ENCODE measurements at regions not wholly inside any gene's neighbourhood (a gene's known extent, or its start where the extent isn't known, plus 50 kb on each side); places are given as distances from the start of the nearest gene placed in this dataset.

DNA sequence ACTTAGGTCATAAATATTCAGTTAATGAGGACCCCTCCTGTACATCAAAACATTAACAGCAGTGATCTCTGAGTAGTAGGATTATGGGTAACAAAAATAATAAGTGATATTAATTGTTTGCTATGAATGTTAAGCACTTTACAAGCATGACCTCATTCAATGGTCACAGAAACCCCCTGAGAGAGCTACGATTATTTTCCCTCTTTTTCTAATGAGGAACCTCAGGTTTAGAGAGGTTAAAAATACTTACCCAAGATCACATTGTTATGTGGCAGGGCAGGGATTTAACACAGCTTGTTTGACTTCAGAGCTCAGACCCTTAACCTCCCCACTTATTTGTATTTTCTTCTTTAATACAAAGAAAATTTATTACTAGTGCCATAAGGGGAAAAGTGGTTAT lies 228.2 kb downstream of the TBL1XR1 start:
- ChIA-PET CTCF (no interaction called here), POLR2A (no interaction called here)
- TF ChIP-seq, protein P1, sequence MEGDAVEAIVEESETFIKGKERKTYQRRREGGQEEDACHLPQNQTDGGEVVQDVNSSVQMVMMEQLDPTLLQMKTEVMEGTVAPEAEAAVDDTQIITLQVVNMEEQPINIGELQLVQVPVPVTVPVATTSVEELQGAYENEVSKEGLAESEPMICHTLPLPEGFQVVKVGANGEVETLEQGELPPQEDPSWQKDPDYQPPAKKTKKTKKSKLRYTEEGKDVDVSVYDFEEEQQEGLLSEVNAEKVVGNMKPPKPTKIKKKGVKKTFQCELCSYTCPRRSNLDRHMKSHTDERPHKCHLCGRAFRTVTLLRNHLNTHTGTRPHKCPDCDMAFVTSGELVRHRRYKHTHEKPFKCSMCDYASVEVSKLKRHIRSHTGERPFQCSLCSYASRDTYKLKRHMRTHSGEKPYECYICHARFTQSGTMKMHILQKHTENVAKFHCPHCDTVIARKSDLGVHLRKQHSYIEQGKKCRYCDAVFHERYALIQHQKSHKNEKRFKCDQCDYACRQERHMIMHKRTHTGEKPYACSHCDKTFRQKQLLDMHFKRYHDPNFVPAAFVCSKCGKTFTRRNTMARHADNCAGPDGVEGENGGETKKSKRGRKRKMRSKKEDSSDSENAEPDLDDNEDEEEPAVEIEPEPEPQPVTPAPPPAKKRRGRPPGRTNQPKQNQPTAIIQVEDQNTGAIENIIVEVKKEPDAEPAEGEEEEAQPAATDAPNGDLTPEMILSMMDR (IDR thresholded peaks at IDR 0.05; ENCODE audit: insufficient read depth, low read length, missing control alignments) = no peak
- no peak overlapping the region for H3K4me3 ChIP-seq (ENCODE audit: low read depth, low read length)
- no peak for DNase-seq (ENCODE audit: low read depth, low spot score)

DNA sequence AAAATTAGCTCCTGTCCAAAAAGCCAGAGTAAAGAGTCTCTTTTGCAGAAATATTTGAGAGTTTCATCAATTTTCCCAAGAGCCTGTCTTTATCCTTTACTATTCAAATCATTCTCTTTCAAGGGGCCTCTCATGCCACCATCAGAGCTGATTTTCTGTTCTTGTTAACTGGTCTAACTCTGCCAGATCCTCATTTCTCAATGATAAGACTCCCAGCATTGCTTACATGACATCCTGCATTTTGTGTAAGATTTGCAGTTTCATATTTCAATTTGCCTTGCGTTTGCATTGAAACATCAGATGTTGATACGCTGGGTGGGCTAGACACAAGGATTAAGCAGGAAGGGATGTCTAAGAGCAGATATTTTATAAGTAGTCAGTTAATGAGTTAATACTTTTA lies 228.7 kb downstream of the TBL1XR1 start:
- TF ChIP-seq, protein P1 (IDR thresholded peaks at IDR 0.05; ENCODE audit: insufficient read depth, low read length, missing control alignments) = no peak
- ChIA-PET POLR2A (no interaction called here), CTCF (no interaction called here)
- no peak for DNase-seq (ENCODE audit: low read depth, low spot score)
- no peak overlapping the region for H3K4me3 ChIP-seq (ENCODE audit: low read depth, low read length)

DNA sequence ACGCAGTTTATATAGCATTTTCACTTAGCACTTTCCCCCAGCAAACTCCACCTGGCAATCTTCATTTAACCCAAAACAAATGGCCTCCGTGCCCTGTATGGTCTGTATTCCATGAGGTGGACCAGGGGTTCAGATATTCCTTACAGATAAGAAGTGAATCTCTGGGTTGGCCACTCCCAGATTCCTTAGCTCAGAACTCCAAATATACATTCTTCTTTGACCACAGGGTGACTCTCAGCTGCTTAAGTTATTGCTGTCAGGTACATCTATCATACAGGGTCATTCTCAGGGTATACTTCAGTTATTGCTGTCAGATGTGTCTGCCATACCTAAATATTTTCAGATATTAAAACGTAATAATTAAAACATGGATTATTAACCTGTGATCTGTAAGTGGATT lies 229.8 kb downstream of the TBL1XR1 start:
- CTCF ChIA-PET = interaction anchor here (0.9 to 1.6 kb wide), 2 partner anchors 15 to 411 kb away, joined by 3 read pairs; no protein-coding TSS in a partner anchor
- DNase-seq (ENCODE audit: low read depth, low spot score) = no peak
- TF ChIP-seq, protein P1 (IDR thresholded peaks at IDR 0.05; ENCODE audit: insufficient read depth, low read length, missing control alignments) = no peak
- no peak overlapping the region for H3K4me3 ChIP-seq (ENCODE audit: low read depth, low read length)
- POLR2A ChIA-PET = interaction anchor here (0.8 kb wide), 1 partner anchor 14 kb away, joined by 3 read pairs; no protein-coding TSS in a partner anchor

DNA sequence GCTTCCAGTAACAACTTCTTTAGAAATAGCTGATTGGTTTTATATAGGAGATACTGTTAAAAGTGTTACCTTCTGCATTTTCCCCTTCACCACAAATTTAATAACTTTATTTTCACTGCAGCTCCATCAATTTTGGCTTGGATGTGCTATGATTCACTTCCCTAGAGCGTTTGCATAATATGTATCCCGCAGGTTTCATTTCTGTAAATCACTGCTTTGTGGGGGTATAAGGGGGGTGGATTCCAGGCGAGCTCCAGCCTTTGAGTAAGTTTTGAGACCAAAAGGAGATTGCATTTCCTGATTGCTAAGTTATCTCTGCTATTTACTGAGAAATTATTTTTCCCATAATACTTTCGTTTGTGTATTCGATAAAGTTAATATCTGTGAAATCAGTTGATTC lies 232.6 kb downstream of the TBL1XR1 start:
- H3K4me3 ChIP-seq (ENCODE audit: low read depth, low read length) = no peak overlapping the region
- ChIA-PET POLR2A (interaction anchor here (0.6 kb wide), 1 partner anchor 643 kb away, joined by 3 read pairs; no protein-coding TSS in a partner anchor), CTCF (no interaction called here)
- no peak for DNase-seq (ENCODE audit: low read depth, low spot score)
- TF ChIP-seq, protein P1 (IDR thresholded peaks at IDR 0.05; ENCODE audit: insufficient read depth, low read length, missing control alignments) = no peak

DNA sequence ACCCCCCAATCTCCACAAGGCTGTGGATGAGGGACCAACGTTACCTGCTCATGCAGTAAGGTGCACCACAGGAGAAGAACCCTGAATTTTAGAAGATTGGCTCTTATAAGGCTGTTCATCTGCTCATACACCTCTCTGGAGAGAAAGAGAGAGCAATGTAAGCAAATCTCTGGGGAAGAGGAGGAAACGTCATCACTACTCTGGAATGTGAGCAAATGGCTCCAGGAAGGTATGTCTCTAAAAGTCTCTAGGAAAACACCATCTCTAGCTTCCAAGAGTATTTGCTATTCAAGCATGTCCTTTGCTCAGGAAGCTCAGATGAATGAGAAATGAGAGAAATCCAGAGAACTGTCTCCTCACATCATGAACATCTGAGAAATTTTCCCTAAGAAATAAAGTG lies 235.4 kb downstream of the TBL1XR1 start:
- DNase-seq (ENCODE audit: low read depth, low spot score) = no peak
- no peak overlapping the region for H3K4me3 ChIP-seq (ENCODE audit: low read depth, low read length)
- TF ChIP-seq, protein P1 (IDR thresholded peaks at IDR 0.05; ENCODE audit: insufficient read depth, low read length, missing control alignments) = no peak
- ChIA-PET CTCF (interaction anchor here (1.4 kb wide), 1 partner anchor 23 kb away, joined by 4 read pairs; no protein-coding TSS in a partner anchor), POLR2A (interaction anchor here (0.6 kb wide), 1 partner anchor 1421 kb away, joined by 3 read pairs; no protein-coding TSS in a partner anchor)

DNA sequence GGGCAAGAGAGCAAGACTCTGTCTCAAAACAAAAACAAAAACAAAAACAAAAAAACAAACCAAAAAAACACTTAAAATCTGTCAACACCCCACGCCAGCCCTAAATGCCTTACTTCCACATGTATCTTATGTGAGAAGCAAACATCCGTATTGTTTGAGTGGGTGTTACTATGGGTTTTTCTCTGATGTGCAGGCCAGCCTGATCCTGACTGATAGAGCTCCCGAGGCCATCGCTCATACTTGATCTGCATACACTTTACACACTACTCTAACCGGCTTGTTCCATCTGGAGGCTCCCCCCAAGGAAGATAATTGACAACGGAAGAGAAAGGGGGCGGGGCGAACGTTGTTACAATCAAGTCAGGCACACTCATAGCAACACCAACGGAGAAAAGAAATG lies 237.4 kb downstream of the TBL1XR1 start:
- TF ChIP-seq, protein P1 (IDR thresholded peaks at IDR 0.05; ENCODE audit: insufficient read depth, low read length, missing control alignments) = no peak
- no peak overlapping the region for H3K4me3 ChIP-seq (ENCODE audit: low read depth, low read length)
- no peak for DNase-seq (ENCODE audit: low read depth, low spot score)
- CTCF ChIA-PET = no interaction called here
- POLR2A ChIA-PET = no interaction called here

Data from AG04449 (cell line).